H9 (cell line): ENCODE measurements at regions not wholly inside any gene's neighbourhood (a gene's known extent, or its start where the extent isn't known, plus 50 kb on each side); places are given as distances from the start of the nearest gene placed in this dataset.

Source experiments
- DNase-seq: peaks from one replicate; pipeline ENCODE4 v3.0.0-alpha.2; 2017
- H2AFZ ChIP-seq: one replicate; pipeline ENCODE4 v1.6.1; 2013; ENCODE audit warnings: mild to moderate bottlenecking, low read length, control low read depth, moderate library complexity
- H2AK5ac ChIP-seq: 2 replicates; pipeline ENCODE4 v1.6.1; 2013; ENCODE audit warnings: low read length, control low read depth, mixed read lengths; ENCODE audit not compliant: insufficient read length
- H2BK120ac ChIP-seq: one replicate; pipeline ENCODE4 v1.6.1; 2013; ENCODE audit warnings: low read depth, mild to moderate bottlenecking, low read length, control low read depth, inconsistent platforms; ENCODE audit not compliant: poor library complexity, severe bottlenecking
- H2BK12ac ChIP-seq: 2 replicates; pipeline ENCODE4 v1.6.1; 2013; ENCODE audit warnings: low read length, control low read depth, mixed read lengths, low read depth; ENCODE audit not compliant: insufficient read length
- H2BK15ac ChIP-seq: 2 replicates; pipeline ENCODE4 v1.6.1; 2013; ENCODE audit warnings: low read depth, low read length, control low read depth
- H2BK20ac ChIP-seq: one replicate; pipeline ENCODE4 v1.6.1; 2013; ENCODE audit warnings: low read depth, mild to moderate bottlenecking, low read length, control low read depth, inconsistent platforms; ENCODE audit not compliant: poor library complexity, severe bottlenecking
- H2BK5ac ChIP-seq: 2 replicates; pipeline ENCODE4 v1.6.1; 2013; ENCODE audit warnings: low read length, control low read depth, mixed read lengths; ENCODE audit not compliant: insufficient read length
- H3K14ac ChIP-seq: 2 replicates; pipeline ENCODE4 v1.6.1; 2013; ENCODE audit warnings: low read length, control low read depth; ENCODE audit not compliant: insufficient read depth
- H3K18ac ChIP-seq: 2 replicates; pipeline ENCODE4 v1.6.1; 2013; ENCODE audit warnings: low read depth, mild to moderate bottlenecking, mixed read lengths, low read length, control low read depth; ENCODE audit not compliant: insufficient read length
- H3K23ac ChIP-seq: 2 replicates; pipeline ENCODE4 v1.6.1; 2013; ENCODE audit warnings: low read length, control low read depth, mixed read lengths, low read depth; ENCODE audit not compliant: insufficient read length
- H3K23me2 ChIP-seq: 2 replicates; pipeline ENCODE4 v1.6.1; 2013; ENCODE audit warnings: low read depth, mild to moderate bottlenecking, mixed read lengths, low read length, control low read depth; ENCODE audit not compliant: insufficient read length, poor library complexity, severe bottlenecking
- H3K27ac ChIP-seq: 2 replicates; pipeline ENCODE4 v1.5.1; 2013; ENCODE audit warnings: low read length, control low read depth, mixed read lengths, low read depth; ENCODE audit not compliant: insufficient read length
- H3K27me3 ChIP-seq: 2 replicates; pipeline ENCODE4 v1.6.1; 2013; ENCODE audit warnings: low read length, control low read depth, inconsistent platforms; ENCODE audit not compliant: insufficient read depth
- H3K4ac ChIP-seq: 2 replicates; pipeline ENCODE4 v1.6.1; 2013; ENCODE audit warnings: low read depth, mild to moderate bottlenecking, control low read depth, inconsistent platforms, low read length, moderate library complexity
- H3K4me1 ChIP-seq: 2 replicates; pipeline ENCODE4 v1.6.1; 2013; ENCODE audit warnings: low read length, control low read depth, inconsistent platforms; ENCODE audit not compliant: insufficient read depth
- H3K4me2 ChIP-seq: 2 replicates; pipeline ENCODE4 v1.6.1; 2013; ENCODE audit warnings: low read length, control low read depth, mixed read lengths; ENCODE audit not compliant: insufficient read length, insufficient read depth
- H3K56ac ChIP-seq: 2 replicates; pipeline ENCODE4 v1.6.1; 2013; ENCODE audit warnings: low read depth, mild to moderate bottlenecking, mixed read lengths, low read length, control low read depth; ENCODE audit not compliant: insufficient read length
- H3K79me1 ChIP-seq: 2 replicates; pipeline ENCODE4 v1.6.1; 2013; ENCODE audit warnings: low read depth, mild to moderate bottlenecking, moderate library complexity, low read length, control low read depth, inconsistent platforms; ENCODE audit not compliant: insufficient read depth, poor library complexity, severe bottlenecking
- H3K79me2 ChIP-seq: 2 replicates; pipeline ENCODE4 v1.6.1; 2013; ENCODE audit warnings: low read length, control low read depth, inconsistent platforms; ENCODE audit not compliant: insufficient read depth
- H3K9ac ChIP-seq: 2 replicates; pipeline ENCODE4 v1.6.1; 2013; ENCODE audit warnings: low read length, control low read depth, mixed read lengths; ENCODE audit not compliant: insufficient read length; ENCODE audit errors: extremely low read depth
- H3K9me3 ChIP-seq: one replicate; pipeline ENCODE4 v1.6.1; 2013; ENCODE audit warnings: low read depth, low read length, inconsistent platforms; ENCODE audit not compliant: control insufficient read depth
- H3T11ph ChIP-seq: one replicate; pipeline ENCODE4 v1.6.1; 2013; ENCODE audit warnings: mild to moderate bottlenecking, low read length, control low read depth, inconsistent platforms
- H4K20me1 ChIP-seq: one replicate; pipeline ENCODE4 v1.6.1; 2013; ENCODE audit not compliant: control insufficient read depth, insufficient read length, insufficient read depth
- H4K5ac ChIP-seq: 2 replicates; pipeline ENCODE4 v1.6.1; 2013; ENCODE audit warnings: low read depth, mild to moderate bottlenecking, mixed read lengths, low read length, control low read depth; ENCODE audit not compliant: insufficient read length
- H4K8ac ChIP-seq: replicated peaks from 2 replicates; pipeline ENCODE4 v1.6.1; 2013; ENCODE audit warnings: low read length, control low read depth, mixed read lengths, low read depth; ENCODE audit not compliant: insufficient read length
- H4K91ac ChIP-seq: 2 replicates; pipeline ENCODE4 v1.6.1; 2013; ENCODE audit warnings: low read depth, mild to moderate bottlenecking, moderate library complexity, mixed read lengths, low read length, control low read depth; ENCODE audit not compliant: insufficient read length
- H3K27ac Mint-ChIP-seq, 3 experiments: 2 replicates in 2 of 3; 3 replicates in 1 of 3; pipeline ENCODE4 v1.8.0; 2020 to 2021; ENCODE audit warnings: mixed read lengths in 3 of 3, mild to moderate bottlenecking in 1 of 3, moderate library complexity in 1 of 3
- H3K27me3 Mint-ChIP-seq: 2 replicates; pipeline ENCODE4 v1.8.0; 2021; ENCODE audit warnings: low read depth, mild to moderate bottlenecking, moderate library complexity, mixed read lengths
- H3K36me3 Mint-ChIP-seq, 3 experiments: 2 replicates in 2 of 3; 3 replicates in 1 of 3; pipeline ENCODE4 v1.8.0; 2020 to 2021; ENCODE audit warnings: low read depth in 3 of 3, mixed read lengths in 3 of 3; ENCODE audit not compliant: insufficient read depth in 1 of 3
- H3K4me1 Mint-ChIP-seq, 2 experiments: 2 replicates each; pipeline ENCODE4 v1.8.0; 2020; ENCODE audit warnings: mixed read lengths in 2 of 2
- H3K4me3 Mint-ChIP-seq, 2 experiments: 2 replicates in 1 of 2; 3 replicates in 1 of 2; pipeline ENCODE4 v1.8.0; 2020 to 2021; ENCODE audit warnings: mild to moderate bottlenecking in 2 of 2, mixed read lengths in 2 of 2, moderate library complexity in 1 of 2
- H3K9me3 Mint-ChIP-seq, 2 experiments: 2 replicates in 1 of 2; 3 replicates in 1 of 2; pipeline ENCODE4 v1.8.0; 2020; ENCODE audit warnings: mild to moderate bottlenecking in 2 of 2, mixed read lengths in 2 of 2, moderate library complexity in 1 of 2
- WGBS: extraction: QIAGEN DNeasy Blood & Tissue Kit; methylation state at CpG from one replicate; pipeline ENCODE4 v1.1.7; 2013; ENCODE audit warnings: missing lambda C conversion rate, low lambda C conversion rate, mixed read lengths; ENCODE audit not compliant: insufficient read length; ENCODE audit errors: extremely low coverage; 5-methylcytosine and 5-hydroxymethylcytosine counted together
- TF ChIP-seq, protein P1 (sequence below): fragments of 200-600 bp; sonication (generic); conservative IDR thresholded peaks from 3 replicates; pipeline ENCODE4 v1.8.0; 2021; ENCODE audit warnings: antibody characterized with exemption, mild to moderate bottlenecking

DNA sequence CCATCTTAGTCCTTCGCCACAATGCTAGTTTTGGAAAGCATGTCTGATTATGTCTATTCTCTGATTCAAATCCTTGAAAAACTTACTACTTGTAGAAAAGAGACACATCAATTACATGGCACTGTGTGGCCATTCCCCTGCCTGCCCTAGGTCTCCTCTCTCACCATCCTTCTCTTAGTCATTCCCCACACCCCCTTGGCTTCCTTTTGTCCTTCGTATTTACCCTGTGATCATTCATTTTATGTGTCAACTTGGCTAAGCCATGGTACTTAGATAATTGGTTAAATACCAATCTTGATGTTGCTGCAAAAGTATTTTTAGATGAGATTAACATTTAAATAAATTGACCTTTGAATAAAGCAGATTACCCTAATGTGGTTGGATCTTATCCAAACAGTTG is 122.9 kb upstream of the CDH11 start:
- Mint-ChIP-seq H3K4me1 (peaks cover 9 to 22% of the 10 kb centered on the region in 2 experiments), H3K4me3 (no peak overlapping the region), H3K27ac (no peak overlapping the region), H3K27me3 (no peaks in the 10 kb centered on the region), H3K36me3 (peaks cover 0 to 2% (median 2%) of the 10 kb centered on the region in 3 experiments; a peak in 1 of 7 replicates), H3K9me3 (peaks cover 0 to 2% of the 10 kb centered on the region in 2 experiments; a peak in 2 of 5 replicates)
- no peak overlapping the region for H2AK5ac ChIP-seq
- no peak overlapping the region for H2BK15ac ChIP-seq
- no CpG with 5 or more reads among the region's 2 CpGs for WGBS
- H3K27me3 ChIP-seq = no peaks in the 10 kb centered on the region
- H3K4me1 ChIP-seq = peaks cover 11% of the 10 kb centered on the region; the same call in 1 of the 2 replicates
- H3K4ac ChIP-seq = no peak overlapping the region
- H3K27ac ChIP-seq = no peak overlapping the region
- H4K91ac ChIP-seq = no peak overlapping the region
- no peaks in the 10 kb centered on the region for H3K23me2 ChIP-seq
- H2BK5ac ChIP-seq = no peak overlapping the region
- no peak overlapping the region for H2AFZ ChIP-seq
- H3K56ac ChIP-seq = no peak overlapping the region
- H3K14ac ChIP-seq = no peak overlapping the region
- H3K79me2 ChIP-seq = no peaks in the 10 kb centered on the region
- H2BK20ac ChIP-seq = no peak overlapping the region
- H2BK12ac ChIP-seq = no peak overlapping the region
- H3K18ac ChIP-seq = no peak overlapping the region
- no peak overlapping the region for H3K4me2 ChIP-seq
- no peak overlapping the region for H3K9ac ChIP-seq
- H3K79me1 ChIP-seq = no peaks in the 10 kb centered on the region
- no peak for DNase-seq
- H3T11ph ChIP-seq = no peak overlapping the region
- TF ChIP-seq, protein P1, sequence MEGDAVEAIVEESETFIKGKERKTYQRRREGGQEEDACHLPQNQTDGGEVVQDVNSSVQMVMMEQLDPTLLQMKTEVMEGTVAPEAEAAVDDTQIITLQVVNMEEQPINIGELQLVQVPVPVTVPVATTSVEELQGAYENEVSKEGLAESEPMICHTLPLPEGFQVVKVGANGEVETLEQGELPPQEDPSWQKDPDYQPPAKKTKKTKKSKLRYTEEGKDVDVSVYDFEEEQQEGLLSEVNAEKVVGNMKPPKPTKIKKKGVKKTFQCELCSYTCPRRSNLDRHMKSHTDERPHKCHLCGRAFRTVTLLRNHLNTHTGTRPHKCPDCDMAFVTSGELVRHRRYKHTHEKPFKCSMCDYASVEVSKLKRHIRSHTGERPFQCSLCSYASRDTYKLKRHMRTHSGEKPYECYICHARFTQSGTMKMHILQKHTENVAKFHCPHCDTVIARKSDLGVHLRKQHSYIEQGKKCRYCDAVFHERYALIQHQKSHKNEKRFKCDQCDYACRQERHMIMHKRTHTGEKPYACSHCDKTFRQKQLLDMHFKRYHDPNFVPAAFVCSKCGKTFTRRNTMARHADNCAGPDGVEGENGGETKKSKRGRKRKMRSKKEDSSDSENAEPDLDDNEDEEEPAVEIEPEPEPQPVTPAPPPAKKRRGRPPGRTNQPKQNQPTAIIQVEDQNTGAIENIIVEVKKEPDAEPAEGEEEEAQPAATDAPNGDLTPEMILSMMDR = no peak
- H4K5ac ChIP-seq = no peak overlapping the region
- no peaks in the 10 kb centered on the region for H3K9me3 ChIP-seq
- no peak overlapping the region for H3K23ac ChIP-seq
- H4K8ac ChIP-seq = no peak overlapping the region
- H4K20me1 ChIP-seq = no peaks in the 10 kb centered on the region
- H2BK120ac ChIP-seq = no peak overlapping the region
